Astrocyte (in vitro differentiated cells and primary cell): ENCODE measurements at regions not wholly inside any gene's neighbourhood (a gene's known extent, or its start where the extent isn't known, plus 50 kb on each side); places are given as distances from the start of the nearest gene placed in this dataset.

Source experiments
- DNase-seq: peaks from one replicate; pipeline ENCODE4 v3.0.0-alpha.2; 2010; ENCODE audit warnings: low read depth
- FAIRE-seq: peaks from 2 replicates; lab custom pipeline; 2011; peaks lifted over from hg19 to GRCh38; lab: Jason Lieb, UNC
- H2AFZ ChIP-seq: 2 replicates; pipeline ENCODE4 v1.6.0; 2012; ENCODE audit warnings: low read depth, low read length, inconsistent platforms
- H3K27ac ChIP-seq: 2 replicates; pipeline ENCODE4 v1.5.1; 2011; ENCODE audit warnings: low read depth, low read length, inconsistent platforms
- H3K27me3 ChIP-seq: 2 replicates; pipeline ENCODE4 v1.6.0; 2011; ENCODE audit warnings: low read length, inconsistent platforms; ENCODE audit not compliant: insufficient read depth
- H3K36me3 ChIP-seq: 2 replicates; pipeline ENCODE4 v1.5.1; 2011; ENCODE audit warnings: low read length, inconsistent platforms; ENCODE audit not compliant: insufficient read depth
- H3K4me1 ChIP-seq: 2 replicates; pipeline ENCODE4 v1.5.1; 2011; ENCODE audit warnings: low read length, inconsistent platforms; ENCODE audit not compliant: insufficient read depth
- H3K4me2 ChIP-seq: 2 replicates; pipeline ENCODE4 v1.6.0; 2012; ENCODE audit warnings: low read length, inconsistent platforms
- H3K4me3 ChIP-seq: 2 replicates; pipeline ENCODE4 v1.5.1; 2011; ENCODE audit warnings: low read depth, mild to moderate bottlenecking, low read length, inconsistent platforms; ENCODE audit not compliant: insufficient read depth
- H3K79me2 ChIP-seq: 2 replicates; pipeline ENCODE4 v1.6.0; 2012; ENCODE audit warnings: mild to moderate bottlenecking, low read length, inconsistent platforms; ENCODE audit not compliant: insufficient read depth
- H3K9ac ChIP-seq: 2 replicates; pipeline ENCODE4 v1.6.0; 2012; ENCODE audit warnings: mild to moderate bottlenecking, low read length, inconsistent platforms
- H3K9me3 ChIP-seq: 2 replicates; pipeline ENCODE4 v1.5.1; 2012; ENCODE audit warnings: low read depth, mild to moderate bottlenecking, low read length, inconsistent platforms; ENCODE audit not compliant: insufficient read depth
- H4K20me1 ChIP-seq: 2 replicates; pipeline ENCODE4 v1.6.0; 2012; ENCODE audit warnings: low read length, inconsistent platforms; ENCODE audit not compliant: insufficient read depth
- H3K27ac Mint-ChIP-seq: one replicate; pipeline ENCODE4 v1.8.0; 2021; ENCODE audit warnings: mild to moderate bottlenecking, mixed read lengths; ENCODE audit not compliant: unreplicated experiment
- H3K27me3 Mint-ChIP-seq: one replicate; pipeline ENCODE4 v1.8.0; 2021; ENCODE audit warnings: low read depth, mixed read lengths; ENCODE audit not compliant: unreplicated experiment
- H3K36me3 Mint-ChIP-seq: one replicate; pipeline ENCODE4 v1.8.0; 2021; ENCODE audit warnings: low read depth, mixed read lengths; ENCODE audit not compliant: unreplicated experiment
- H3K4me1 Mint-ChIP-seq: one replicate; pipeline ENCODE4 v1.8.0; 2021; ENCODE audit warnings: low read depth, mixed read lengths; ENCODE audit not compliant: unreplicated experiment
- H3K4me3 Mint-ChIP-seq: one replicate; pipeline ENCODE4 v1.8.0; 2021; ENCODE audit warnings: mild to moderate bottlenecking, moderate library complexity, mixed read lengths; ENCODE audit not compliant: unreplicated experiment
- H3K9me3 Mint-ChIP-seq: one replicate; pipeline ENCODE4 v1.8.0; 2021; ENCODE audit warnings: mild to moderate bottlenecking, mixed read lengths; ENCODE audit not compliant: unreplicated experiment
- EZH2 ChIP-seq: IDR thresholded peaks from 2 replicates; pipeline ENCODE4 v1.6.1; 2012; ENCODE audit warnings: mild to moderate bottlenecking, low read length, inconsistent platforms; ENCODE audit not compliant: insufficient read depth
- TF ChIP-seq, protein P1 (sequence below): IDR thresholded peaks from 2 replicates; pipeline ENCODE4 v1.5.1; 2011; ENCODE audit warnings: low read depth, mild to moderate bottlenecking, inconsistent platforms, low read length, moderate library complexity; ENCODE audit not compliant: insufficient read depth

DNA sequence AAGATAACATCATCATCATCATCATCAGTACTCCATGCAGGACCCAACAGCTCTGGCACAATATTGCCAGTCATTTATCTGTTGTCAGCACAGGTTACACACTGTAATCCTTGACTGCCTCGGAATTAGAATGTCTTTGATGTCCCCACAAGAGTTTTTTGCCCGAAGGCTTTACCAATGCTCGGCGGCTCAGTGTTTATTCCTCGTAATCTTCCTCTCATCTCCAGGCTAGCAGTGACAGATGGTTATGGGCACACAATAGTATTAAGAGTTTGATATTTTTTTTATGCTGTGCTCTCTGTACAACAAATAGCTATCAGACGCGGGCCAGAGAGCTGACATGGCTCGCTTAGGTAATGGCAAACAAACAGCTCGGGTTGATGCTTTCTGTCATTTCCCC lies 515.2 kb downstream of the ZEB2 start:
- no peaks in the 10 kb centered on the region for H3K27me3 Mint-ChIP-seq
- Histone ChIP-seq H3K79me2 (no peaks in the 10 kb centered on the region), H3K9ac (no peak overlapping the region), H3K4me3 (no peak overlapping the region), H2AFZ (no peak overlapping the region), H3K27me3 (no peaks in the 10 kb centered on the region), H3K4me2 (no peak overlapping the region), H4K20me1 (no peaks in the 10 kb centered on the region), H3K4me1 (no peaks in the 10 kb centered on the region), H3K27ac (no peak overlapping the region), H3K9me3 (no peaks in the 10 kb centered on the region), H3K36me3 (no peaks in the 10 kb centered on the region)
- H3K4me3 Mint-ChIP-seq = no peak overlapping the region
- no peak overlapping the region for H3K27ac Mint-ChIP-seq
- TF ChIP-seq, protein P1, sequence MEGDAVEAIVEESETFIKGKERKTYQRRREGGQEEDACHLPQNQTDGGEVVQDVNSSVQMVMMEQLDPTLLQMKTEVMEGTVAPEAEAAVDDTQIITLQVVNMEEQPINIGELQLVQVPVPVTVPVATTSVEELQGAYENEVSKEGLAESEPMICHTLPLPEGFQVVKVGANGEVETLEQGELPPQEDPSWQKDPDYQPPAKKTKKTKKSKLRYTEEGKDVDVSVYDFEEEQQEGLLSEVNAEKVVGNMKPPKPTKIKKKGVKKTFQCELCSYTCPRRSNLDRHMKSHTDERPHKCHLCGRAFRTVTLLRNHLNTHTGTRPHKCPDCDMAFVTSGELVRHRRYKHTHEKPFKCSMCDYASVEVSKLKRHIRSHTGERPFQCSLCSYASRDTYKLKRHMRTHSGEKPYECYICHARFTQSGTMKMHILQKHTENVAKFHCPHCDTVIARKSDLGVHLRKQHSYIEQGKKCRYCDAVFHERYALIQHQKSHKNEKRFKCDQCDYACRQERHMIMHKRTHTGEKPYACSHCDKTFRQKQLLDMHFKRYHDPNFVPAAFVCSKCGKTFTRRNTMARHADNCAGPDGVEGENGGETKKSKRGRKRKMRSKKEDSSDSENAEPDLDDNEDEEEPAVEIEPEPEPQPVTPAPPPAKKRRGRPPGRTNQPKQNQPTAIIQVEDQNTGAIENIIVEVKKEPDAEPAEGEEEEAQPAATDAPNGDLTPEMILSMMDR = no peak
- no peak for TF ChIP-seq EZH2
- FAIRE-seq (no peak), DNase-seq (no peak)
- H3K9me3 Mint-ChIP-seq = no peaks in the 10 kb centered on the region
- no peaks in the 10 kb centered on the region for H3K36me3 Mint-ChIP-seq
- H3K4me1 Mint-ChIP-seq = no peaks in the 10 kb centered on the region

DNA sequence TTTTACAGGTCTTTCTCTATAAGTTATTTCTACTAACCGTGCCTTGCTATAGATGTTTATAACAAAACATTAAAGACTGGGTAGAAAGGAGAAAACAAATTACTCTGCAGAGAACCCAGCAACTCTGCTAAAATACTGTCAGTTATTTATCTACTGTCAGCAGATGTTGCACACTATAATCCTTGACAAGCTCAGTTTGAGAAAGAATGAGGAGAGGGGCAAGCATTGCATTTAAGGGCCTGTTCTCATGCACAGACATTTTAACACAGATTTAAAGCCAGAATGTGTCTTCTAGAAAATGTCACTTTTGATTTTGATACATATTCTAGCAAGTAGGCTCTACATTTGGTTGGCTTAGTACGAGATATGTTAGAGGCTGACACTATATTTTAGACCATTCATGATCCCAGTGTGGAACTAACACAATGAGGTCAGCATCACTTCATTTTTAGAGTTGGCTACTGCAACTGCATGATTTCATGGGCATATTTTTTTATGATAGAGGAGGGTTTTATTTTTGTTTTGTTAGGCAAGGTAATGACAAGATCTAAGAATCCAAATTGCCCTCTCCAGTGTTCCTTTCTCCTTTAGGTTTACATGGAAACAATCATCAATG lies 516.4 kb downstream of the ZEB2 start:
- no peaks in the 10 kb centered on the region for H3K27me3 ChIP-seq
- H3K27ac ChIP-seq = no peak overlapping the region
- H3K27ac Mint-ChIP-seq = no peak overlapping the region
- no peak overlapping the region for H3K4me3 ChIP-seq
- no peak for TF ChIP-seq EZH2
- TF ChIP-seq, protein P1 = no peak
- no peak overlapping the region for H3K4me2 ChIP-seq
- no peak for DNase-seq
- no peak overlapping the region for H3K9ac ChIP-seq
- no peak overlapping the region for H3K4me3 Mint-ChIP-seq
- H3K27me3 Mint-ChIP-seq = no peaks in the 10 kb centered on the region
- H3K79me2 ChIP-seq = no peaks in the 10 kb centered on the region
- H3K9me3 Mint-ChIP-seq = no peaks in the 10 kb centered on the region
- H3K9me3 ChIP-seq = no peaks in the 10 kb centered on the region
- no peaks in the 10 kb centered on the region for H3K36me3 Mint-ChIP-seq
- H3K4me1 ChIP-seq = no peaks in the 10 kb centered on the region
- H3K4me1 Mint-ChIP-seq = no peaks in the 10 kb centered on the region
- no peaks in the 10 kb centered on the region for H4K20me1 ChIP-seq
- FAIRE-seq = no peak
- no peak overlapping the region for H2AFZ ChIP-seq
- H3K36me3 ChIP-seq = no peaks in the 10 kb centered on the region

DNA sequence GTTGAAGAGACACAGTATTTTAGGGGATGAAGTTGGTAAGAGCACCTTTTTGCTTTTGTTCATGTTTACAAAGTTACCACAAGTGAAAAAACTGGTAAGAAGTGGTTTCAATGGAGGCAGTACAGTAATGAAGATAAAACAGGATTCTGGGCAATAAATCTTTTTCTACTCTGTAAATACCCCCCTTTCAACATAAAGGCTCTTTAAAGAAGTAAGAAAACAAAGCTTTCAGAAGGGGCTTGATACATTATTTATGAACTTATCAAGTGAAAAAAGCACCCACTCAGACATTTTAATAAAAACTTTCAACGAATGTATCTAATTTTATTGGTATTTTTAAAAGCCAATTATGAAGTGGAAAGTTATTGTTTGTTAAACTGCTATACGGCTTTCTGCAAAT lies 522.9 kb downstream of the ZEB2 start:
- Mint-ChIP-seq H3K9me3 (no peaks in the 10 kb centered on the region), H3K4me3 (no peak overlapping the region), H3K4me1 (no peaks in the 10 kb centered on the region), H3K27me3 (no peaks in the 10 kb centered on the region), H3K27ac (no peak overlapping the region), H3K36me3 (peaks cover 5% of the 10 kb centered on the region)
- DNase-seq = no peak
- Histone ChIP-seq H3K9ac (no peak overlapping the region), H3K27ac (no peak overlapping the region), H3K27me3 (no peaks in the 10 kb centered on the region), H3K79me2 (no peaks in the 10 kb centered on the region), H2AFZ (no peak overlapping the region), H3K4me1 (no peaks in the 10 kb centered on the region), H3K9me3 (no peaks in the 10 kb centered on the region), H3K4me3 (no peak overlapping the region), H4K20me1 (no peaks in the 10 kb centered on the region), H3K36me3 (no peaks in the 10 kb centered on the region), H3K4me2 (no peak overlapping the region)
- TF ChIP-seq, protein P1 = no peak
- TF ChIP-seq EZH2 = no peak
- no peak for FAIRE-seq
